AG09309 (cell line): ENCODE measurements at regions not wholly inside any gene's neighbourhood (a gene's known extent, or its start where the extent isn't known, plus 50 kb on each side); places are given as distances from the start of the nearest gene placed in this dataset.

Source experiments
- DNase-seq: peaks from one replicate; pipeline ENCODE4 v3.0.0-alpha.2; 2010; ENCODE audit warnings: low read depth
- H3K4me3 ChIP-seq: 2 replicates; pipeline ENCODE4 v1.5.1; 2011; ENCODE audit warnings: mild to moderate bottlenecking, low read depth, low read length, moderate library complexity; ENCODE audit not compliant: control insufficient read depth
- CTCF ChIP-seq: IDR thresholded peaks from 2 replicates; pipeline ENCODE4 v1.5.1; 2011; ENCODE audit warnings: mild to moderate bottlenecking, low read depth, low read length, inconsistent platforms; ENCODE audit not compliant: insufficient read depth, control insufficient read depth; ENCODE audit errors: missing control alignments

GRCh38 chr9:107705521-107705920, 216.0 kb upstream of the KLF4 start:
- TF ChIP-seq CTCF = no peak
- H3K4me3 ChIP-seq = no peak overlapping the region
- DNase-seq = no peak

- DNase-seq = no peak
- TF ChIP-seq CTCF = no peak
- no peak overlapping the region for H3K4me3 ChIP-seq
Measured at GRCh38 chr9:107704774-107705173, 215.2 kb upstream of the KLF4 start.

- no peak overlapping the region for H3K4me3 ChIP-seq
- no peak for TF ChIP-seq CTCF
- DNase-seq = no peak
Measured at GRCh38 chr9:107703651-107704050, 214.1 kb upstream of the KLF4 start.

DNA sequence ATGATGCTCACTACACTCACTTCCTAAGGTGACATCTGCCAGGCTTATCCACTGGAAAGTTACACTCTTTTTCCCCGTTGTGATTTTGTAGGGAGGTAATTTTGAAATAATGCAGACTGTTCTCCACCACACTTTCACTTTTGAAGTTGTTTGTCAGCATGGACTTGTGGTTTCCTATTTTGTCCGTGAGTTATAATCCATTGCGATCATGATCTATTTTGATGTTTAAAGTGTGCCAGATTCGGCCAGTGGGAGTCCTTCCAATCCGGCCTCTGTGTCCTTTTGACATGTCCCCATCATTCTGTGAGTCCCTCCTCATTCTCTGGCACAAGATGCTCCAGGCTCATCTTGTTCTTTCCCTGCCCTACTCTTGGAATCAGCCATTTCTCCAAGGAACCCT, 211.3 kb upstream of the KLF4 start:
- no peak for DNase-seq
- no peak overlapping the region for H3K4me3 ChIP-seq
- TF ChIP-seq CTCF = no peak

- DNase-seq = no peak
- TF ChIP-seq CTCF = no peak
- no peak overlapping the region for H3K4me3 ChIP-seq
Measured at GRCh38 chr9:107699231-107699630, 209.7 kb upstream of the KLF4 start.

GRCh38 chr9:107698779-107699178, 209.2 kb upstream of the KLF4 start:
- TF ChIP-seq CTCF = no peak
- no peak for DNase-seq

GRCh38 chr9:107696302-107696701, 206.7 kb upstream of the KLF4 start:
- no peak overlapping the region for H3K4me3 ChIP-seq
- no peak for DNase-seq
- TF ChIP-seq CTCF = no peak

More at GRCh38 chr9:107698779-107699178, 209.2 kb upstream of the KLF4 start:
- H3K4me3 ChIP-seq = no peak overlapping the region
